ENCODE measurements at regions not wholly inside any gene's neighbourhood (a gene's known extent, or its start where the extent isn't known, plus 50 kb on each side); places are given as distances from the start of the nearest gene placed in this dataset.
A peak's percentile ranks its signal among the peaks of the same experiment; 100 is the strongest.

- DNase-seq: no peak
- no peaks in the 10 kb centered on the region for H3K36me3 ChIP-seq (replicated peaks)
- H3K4me3 ChIP-seq (ENCODE audit: low read depth, low read length): no peak overlapping the region
- H3K27me3 ChIP-seq (replicated peaks): no peaks in the 10 kb centered on the region
- in situ Hi-C loops (cut with HindIII; ENCODE audit: low pct_ligation_motif_present, low sequenced_read_pairs): no loop called here
- no peak for TF ChIP-seq CTCF (IDR thresholded peaks at IDR 0.05; ENCODE audit: low read depth, low read length, missing control alignments)
- H3K27ac ChIP-seq: no peak overlapping the region
Measured at GRCh38 chr1:65064981-65065380, 83.0 kb upstream of the AK4 start.

GRCh38 chr1:65065524-65066418 lies 82.2 kb upstream of the AK4 start:
- no peak for TF ChIP-seq CTCF (IDR thresholded peaks at IDR 0.05; ENCODE audit: low read depth, low read length, missing control alignments)
- no peaks in the 10 kb centered on the region for H3K27me3 ChIP-seq (replicated peaks)
- in situ Hi-C loops (cut with HindIII; ENCODE audit: low pct_ligation_motif_present, low sequenced_read_pairs): no loop called here
- H3K27ac ChIP-seq: no peak overlapping the region
- DNase-seq: no peak
- peak overlapping the region; percentile 79 for H3K4me3 ChIP-seq (ENCODE audit: low read depth, low read length)
- no peaks in the 10 kb centered on the region for H3K36me3 ChIP-seq (replicated peaks)

- Histone ChIP-seq H3K27me3 (replicated peaks) (no peaks in the 10 kb centered on the region), H3K36me3 (replicated peaks) (no peaks in the 10 kb centered on the region), H3K27ac (no peak overlapping the region), H3K4me3 (ENCODE audit: low read depth, low read length) (peak overlapping the region; percentile 79)
- in situ Hi-C loops (cut with HindIII; ENCODE audit: low pct_ligation_motif_present, low sequenced_read_pairs): no loop called here
- DNase-seq: no peak
- TF ChIP-seq CTCF (IDR thresholded peaks at IDR 0.05; ENCODE audit: low read depth, low read length, missing control alignments): no peak
Measured at GRCh38 chr1:65066419-65066765, 81.6 kb upstream of the AK4 start.

GRCh38 chr1:65066766-65067490 lies 81.1 kb upstream of the AK4 start:
- in situ Hi-C loops (cut with HindIII; ENCODE audit: low pct_ligation_motif_present, low sequenced_read_pairs): no loop called here
- Histone ChIP-seq H3K36me3 (replicated peaks) (no peaks in the 10 kb centered on the region), H3K27me3 (replicated peaks) (no peaks in the 10 kb centered on the region), H3K27ac (peak overlapping the region; percentile 57), H3K4me3 (ENCODE audit: low read depth, low read length) (peak overlapping the region; percentile 79)
- no peak for TF ChIP-seq CTCF (IDR thresholded peaks at IDR 0.05; ENCODE audit: low read depth, low read length, missing control alignments)
- DNase-seq: peak; percentile 55

- Histone ChIP-seq H3K27ac (peak overlapping the region; percentile 73), H3K27me3 (replicated peaks) (no peaks in the 10 kb centered on the region), H3K36me3 (replicated peaks) (no peaks in the 10 kb centered on the region), H3K4me3 (ENCODE audit: low read depth, low read length) (peak overlapping the region; percentile 79)
- peak; percentile 69 for DNase-seq
- TF ChIP-seq CTCF (IDR thresholded peaks at IDR 0.05; ENCODE audit: low read depth, low read length, missing control alignments): no peak
- in situ Hi-C loops (cut with HindIII; ENCODE audit: low pct_ligation_motif_present, low sequenced_read_pairs): no loop called here
Measured at GRCh38 chr1:65067491-65068201, 80.4 kb upstream of the AK4 start.
